ENCODE measurements at regions not wholly inside any gene's neighbourhood (a gene's known extent, or its start where the extent isn't known, plus 50 kb on each side); places are given as distances from the start of the nearest gene placed in this dataset.

- Mint-ChIP-seq H3K27ac (no peak overlapping the region), H3K36me3 (ENCODE audit: low read depth) (no peaks in the 10 kb centered on the region)
- no peak for ATAC-seq
Observed at GRCh38 chr6:115272311-115272710, 788.4 kb downstream of the FRK start.

GRCh38 chr6:115271434-115271833 is 789.3 kb downstream of the FRK start:
- Mint-ChIP-seq H3K27ac (no peak overlapping the region), H3K36me3 (ENCODE audit: low read depth) (no peaks in the 10 kb centered on the region), H3K27me3 (no peaks in the 10 kb centered on the region), H3K9me3 (ENCODE audit: low read depth) (no peaks in the 10 kb centered on the region), H3K4me3 (no peak overlapping the region), H3K4me1 (no peaks in the 10 kb centered on the region)
- ATAC-seq (no peak), DNase-seq (no peak)
- ChIA-PET CTCF (no interaction called here), POLR2A (no interaction called here)
- intact Hi-C loops (cut with DNase I, micrococcal nuclease): no loop called here

More at GRCh38 chr6:115272311-115272710, 788.4 kb downstream of the FRK start:
- Mint-ChIP-seq H3K27me3 (no peaks in the 10 kb centered on the region), H3K9me3 (ENCODE audit: low read depth) (no peaks in the 10 kb centered on the region), H3K4me3 (no peak overlapping the region), H3K4me1 (no peaks in the 10 kb centered on the region)
- intact Hi-C loops (cut with DNase I, micrococcal nuclease): no loop called here
- no peak for DNase-seq
- POLR2A ChIA-PET: no interaction called here
- CTCF ChIA-PET: no interaction called here

GRCh38 chr6:115270953-115271352 is 789.7 kb downstream of the FRK start:
- H3K27me3 Mint-ChIP-seq: no peaks in the 10 kb centered on the region
- no peaks in the 10 kb centered on the region for H3K4me1 Mint-ChIP-seq
- H3K4me3 Mint-ChIP-seq: no peak overlapping the region
- H3K27ac Mint-ChIP-seq: no peak overlapping the region
- intact Hi-C loops (cut with DNase I, micrococcal nuclease): no loop called here
- ChIA-PET POLR2A (no interaction called here), CTCF (no interaction called here)
- H3K36me3 Mint-ChIP-seq (ENCODE audit: low read depth): no peaks in the 10 kb centered on the region
- DNase-seq (no peak), ATAC-seq (no peak)
- H3K9me3 Mint-ChIP-seq (ENCODE audit: low read depth): peaks cover 3% of the 10 kb centered on the region

GRCh38 chr6:115241373-115241772 is 819.3 kb downstream of the FRK start:
- Mint-ChIP-seq H3K27me3 (no peaks in the 10 kb centered on the region), H3K27ac (no peak overlapping the region), H3K4me1 (no peaks in the 10 kb centered on the region), H3K9me3 (ENCODE audit: low read depth) (peaks cover 12% of the 10 kb centered on the region), H3K4me3 (no peak overlapping the region), H3K36me3 (ENCODE audit: low read depth) (no peaks in the 10 kb centered on the region)
- ATAC-seq: no peak
- POLR2A ChIA-PET: no interaction called here
- intact Hi-C loops (cut with DNase I, micrococcal nuclease): no loop called here
- CTCF ChIA-PET: no interaction called here
- no peak for DNase-seq

- Mint-ChIP-seq H3K27me3 (no peaks in the 10 kb centered on the region), H3K36me3 (ENCODE audit: low read depth) (no peaks in the 10 kb centered on the region), H3K4me1 (no peaks in the 10 kb centered on the region), H3K9me3 (ENCODE audit: low read depth) (peaks cover 14% of the 10 kb centered on the region), H3K27ac (no peak overlapping the region), H3K4me3 (no peak overlapping the region)
- DNase-seq (no peak), ATAC-seq (no peak)
- intact Hi-C loops (cut with DNase I, micrococcal nuclease): no loop called here
- ChIA-PET POLR2A (no interaction called here), CTCF (no interaction called here)
Observed at GRCh38 chr6:115221198-115221597, 839.5 kb downstream of the FRK start.

GRCh38 chr6:115220551-115221159 is 840.0 kb downstream of the FRK start:
- CTCF ChIA-PET: no interaction called here
- intact Hi-C loops (cut with DNase I, micrococcal nuclease): no loop called here
- H3K27me3 Mint-ChIP-seq: no peaks in the 10 kb centered on the region
- no peaks in the 10 kb centered on the region for H3K36me3 Mint-ChIP-seq (ENCODE audit: low read depth)
- DNase-seq (no peak), ATAC-seq (no peak)
- H3K4me3 Mint-ChIP-seq: no peak overlapping the region
- peaks cover 16% of the 10 kb centered on the region for H3K9me3 Mint-ChIP-seq (ENCODE audit: low read depth)
- no peaks in the 10 kb centered on the region for H3K4me1 Mint-ChIP-seq
- POLR2A ChIA-PET: no interaction called here
- no peak overlapping the region for H3K27ac Mint-ChIP-seq

- intact Hi-C loops (cut with DNase I, micrococcal nuclease): loop anchor here in 1 of 2 experiments (5.0 kb wide), 1 partner anchor 748 kb away; no protein-coding TSS in a partner anchor
- H3K27me3 Mint-ChIP-seq: no peaks in the 10 kb centered on the region
- no peaks in the 10 kb centered on the region for H3K36me3 Mint-ChIP-seq (ENCODE audit: low read depth)
- H3K4me3 Mint-ChIP-seq: no peak overlapping the region
- ATAC-seq (no peak), DNase-seq (no peak)
- no peaks in the 10 kb centered on the region for H3K4me1 Mint-ChIP-seq
- POLR2A ChIA-PET: no interaction called here
- peaks cover 16% of the 10 kb centered on the region for H3K9me3 Mint-ChIP-seq (ENCODE audit: low read depth)
- H3K27ac Mint-ChIP-seq: no peak overlapping the region
- CTCF ChIA-PET: no interaction called here
Observed at GRCh38 chr6:115219645-115220044, 841.0 kb downstream of the FRK start.

- Mint-ChIP-seq H3K9me3 (ENCODE audit: low read depth) (peaks cover 16% of the 10 kb centered on the region), H3K4me3 (no peak overlapping the region), H3K27me3 (no peaks in the 10 kb centered on the region), H3K27ac (no peak overlapping the region), H3K36me3 (ENCODE audit: low read depth) (no peaks in the 10 kb centered on the region), H3K4me1 (no peaks in the 10 kb centered on the region)
- DNase-seq: no peak
- ChIA-PET POLR2A (no interaction called here), CTCF (no interaction called here)
- intact Hi-C loops (cut with DNase I, micrococcal nuclease): loop anchor here in 1 of 2 experiments (5.0 kb wide), 1 partner anchor 750 kb away; no protein-coding TSS in a partner anchor
- no peak for ATAC-seq
Observed at GRCh38 chr6:115216835-115217234, 843.9 kb downstream of the FRK start.

GRCh38 chr6:115214283-115214682 is 846.4 kb downstream of the FRK start:
- intact Hi-C loops (cut with DNase I, micrococcal nuclease): no loop called here
- ChIA-PET CTCF (no interaction called here), POLR2A (no interaction called here)
- Mint-ChIP-seq H3K27me3 (no peaks in the 10 kb centered on the region), H3K4me1 (no peaks in the 10 kb centered on the region), H3K27ac (no peak overlapping the region), H3K36me3 (ENCODE audit: low read depth) (no peaks in the 10 kb centered on the region), H3K9me3 (ENCODE audit: low read depth) (peaks cover 27% of the 10 kb centered on the region), H3K4me3 (no peak overlapping the region)
- ATAC-seq: no peak
- no peak for DNase-seq

- ATAC-seq (no peak), DNase-seq (no peak)
- no peaks in the 10 kb centered on the region for H3K36me3 Mint-ChIP-seq (ENCODE audit: low read depth)
- ChIA-PET POLR2A (no interaction called here), CTCF (no interaction called here)
- intact Hi-C loops (cut with DNase I, micrococcal nuclease): no loop called here
- no peaks in the 10 kb centered on the region for H3K4me1 Mint-ChIP-seq
- H3K9me3 Mint-ChIP-seq (ENCODE audit: low read depth): peaks cover 11% of the 10 kb centered on the region
- no peaks in the 10 kb centered on the region for H3K27me3 Mint-ChIP-seq
- H3K27ac Mint-ChIP-seq: no peak overlapping the region
- no peak overlapping the region for H3K4me3 Mint-ChIP-seq
Observed at GRCh38 chr6:115203381-115203780, 857.3 kb downstream of the FRK start.

- POLR2A ChIA-PET: no interaction called here
- no peak overlapping the region for H3K4me3 Mint-ChIP-seq
- no peak overlapping the region for H3K27ac Mint-ChIP-seq
- H3K4me1 Mint-ChIP-seq: no peaks in the 10 kb centered on the region
- H3K9me3 Mint-ChIP-seq (ENCODE audit: low read depth): peaks cover 9% of the 10 kb centered on the region
- intact Hi-C loops (cut with DNase I, micrococcal nuclease): no loop called here
- no peak for DNase-seq
- no peak for ATAC-seq
- no peaks in the 10 kb centered on the region for H3K27me3 Mint-ChIP-seq
- no peaks in the 10 kb centered on the region for H3K36me3 Mint-ChIP-seq (ENCODE audit: low read depth)
- CTCF ChIA-PET: no interaction called here
Observed at GRCh38 chr6:115194981-115195638, 852.3 kb upstream of the HS3ST5 start.

- no peaks in the 10 kb centered on the region for H3K27me3 Mint-ChIP-seq
- H3K4me3 Mint-ChIP-seq: no peak overlapping the region
- intact Hi-C loops (cut with DNase I, micrococcal nuclease): no loop called here
- no peak overlapping the region for H3K27ac Mint-ChIP-seq
- H3K9me3 Mint-ChIP-seq (ENCODE audit: low read depth): peaks cover 9% of the 10 kb centered on the region
- DNase-seq: no peak
- CTCF ChIA-PET: no interaction called here
- H3K4me1 Mint-ChIP-seq: no peaks in the 10 kb centered on the region
- H3K36me3 Mint-ChIP-seq (ENCODE audit: low read depth): no peaks in the 10 kb centered on the region
- no peak for ATAC-seq
- POLR2A ChIA-PET: no interaction called here
Observed at GRCh38 chr6:115191989-115192388, 849.2 kb upstream of the HS3ST5 start.
